ENCODE measurements at regions not wholly inside any gene's neighbourhood (a gene's known extent, or its start where the extent isn't known, plus 50 kb on each side); places are given as distances from the start of the nearest gene placed in this dataset.

DNA sequence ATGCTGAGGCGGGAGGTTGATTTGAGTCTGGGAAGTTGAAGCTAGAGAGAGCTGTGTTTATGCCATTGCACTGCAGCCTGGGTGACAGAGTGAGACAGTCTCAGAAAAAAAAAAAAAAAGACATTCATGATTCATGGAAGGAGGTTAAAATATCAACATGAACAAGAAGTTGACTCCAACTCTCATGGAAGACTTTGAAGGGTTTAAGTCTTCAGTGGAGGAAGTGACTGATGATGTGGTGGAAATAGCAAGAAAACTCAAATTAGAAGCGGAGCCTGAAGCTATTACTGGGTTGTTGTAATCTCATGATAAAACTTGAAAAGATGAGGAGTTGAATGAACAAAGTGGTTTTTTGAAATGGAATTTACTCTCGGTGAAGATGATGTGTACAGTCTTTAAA lies 491.8 kb downstream of the SQOR start:
- TF ChIP-seq, protein P1, sequence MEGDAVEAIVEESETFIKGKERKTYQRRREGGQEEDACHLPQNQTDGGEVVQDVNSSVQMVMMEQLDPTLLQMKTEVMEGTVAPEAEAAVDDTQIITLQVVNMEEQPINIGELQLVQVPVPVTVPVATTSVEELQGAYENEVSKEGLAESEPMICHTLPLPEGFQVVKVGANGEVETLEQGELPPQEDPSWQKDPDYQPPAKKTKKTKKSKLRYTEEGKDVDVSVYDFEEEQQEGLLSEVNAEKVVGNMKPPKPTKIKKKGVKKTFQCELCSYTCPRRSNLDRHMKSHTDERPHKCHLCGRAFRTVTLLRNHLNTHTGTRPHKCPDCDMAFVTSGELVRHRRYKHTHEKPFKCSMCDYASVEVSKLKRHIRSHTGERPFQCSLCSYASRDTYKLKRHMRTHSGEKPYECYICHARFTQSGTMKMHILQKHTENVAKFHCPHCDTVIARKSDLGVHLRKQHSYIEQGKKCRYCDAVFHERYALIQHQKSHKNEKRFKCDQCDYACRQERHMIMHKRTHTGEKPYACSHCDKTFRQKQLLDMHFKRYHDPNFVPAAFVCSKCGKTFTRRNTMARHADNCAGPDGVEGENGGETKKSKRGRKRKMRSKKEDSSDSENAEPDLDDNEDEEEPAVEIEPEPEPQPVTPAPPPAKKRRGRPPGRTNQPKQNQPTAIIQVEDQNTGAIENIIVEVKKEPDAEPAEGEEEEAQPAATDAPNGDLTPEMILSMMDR (IDR thresholded peaks at IDR 0.05), result no peak
- no peak for TF ChIP-seq POLR2A (IDR thresholded peaks at IDR 0.05)

Data from uterus (tissue), 2 donors.